ENCODE measurements at regions not wholly inside any gene's neighbourhood (a gene's known extent, or its start where the extent isn't known, plus 50 kb on each side); places are given as distances from the start of the nearest gene placed in this dataset.

GRCh38 chr9:91045041-91045440 lies 243.4 kb downstream of the SYK start:
- POLR2A ChIA-PET (ENCODE audit: partially characterized antibody), result no interaction called here
- no peak for FAIRE-seq
- WGBS, 2 experiments (ENCODE audit: extremely low coverage in 1 of 2, insufficient coverage in 1 of 2, insufficient read length in 1 of 2, insufficient replicate concordance in 2 of 2, low coverage in 1 of 2, low lambda C conversion rate in 2 of 2, missing lambda C conversion rate in 1 of 2), result 76% methylated on average over 2 of the region's 2 CpGs; no CpG with 5 or more reads in 1 of the 2 experiments

More at GRCh38 chr9:91045041-91045440, 243.4 kb downstream of the SYK start:
- no peak overlapping the region for H2BK120ac ChIP-seq (replicated peaks; ENCODE audit: low read depth, low read length)
- no peak overlapping the region for H3K4me2 ChIP-seq (ENCODE audit: insufficient read depth in 1 of 2, low read depth in 2 of 2, low read length in 2 of 2)
- peak in 1 of 2 experiments; percentile 29 for DNase-seq (ENCODE audit: low read depth in 1 of 2, low spot score in 2 of 2)
- H3K79me1 ChIP-seq (ENCODE audit: low read depth, low read length), result no peaks in the 10 kb centered on the region
- no peak overlapping the region for H2BK12ac ChIP-seq (ENCODE audit: low read depth, low read length)
- H3K4me3 ChIP-seq (ENCODE audit: extremely low read depth in 1 of 4, insufficient read depth in 2 of 4, low read depth in 3 of 4, low read length in 4 of 4), result no peak overlapping the region
- H2BK20ac ChIP-seq (ENCODE audit: low read length), result no peak overlapping the region
- 0 out of 2 replicates have a peak overlapping the region, but pooled peaks have one; percentile 26 for H2AFZ ChIP-seq (ENCODE audit: low read length)
- no peak overlapping the region for H2AK5ac ChIP-seq (ENCODE audit: low read depth, low read length)
- H4K8ac ChIP-seq (ENCODE audit: extremely low read depth, insufficient read depth, low read length), result no peak overlapping the region
- no peak overlapping the region for H3K4ac ChIP-seq (replicated peaks; ENCODE audit: insufficient read length, low read depth, low read length)
- no peaks in the 10 kb centered on the region; the same call in 1 of the 2 replicates for H3K23me2 ChIP-seq (ENCODE audit: low read depth, low read length)
- peaks cover 0 to 3% (median 0%) of the 10 kb centered on the region in 4 experiments; a peak in 1 of 7 replicates for H3K4me1 ChIP-seq (replicated peaks in 1 of 4; ENCODE audit: control insufficient read depth in 3 of 4, insufficient read depth in 4 of 4, low read length in 3 of 4)
- no peaks in the 10 kb centered on the region for H3K79me2 ChIP-seq (ENCODE audit: control insufficient read depth in 1 of 2, insufficient read depth in 2 of 2, low read length in 2 of 2)
- CTCF ChIA-PET (ENCODE audit: partially characterized antibody), result interaction anchor here (0.8 to 4.2 kb wide), 7 partner anchors 10 to 689 kb away, joined by 3 to 23 read pairs (median 3); no protein-coding TSS in a partner anchor
- TF ChIP-seq RXRA (IDR thresholded peaks at IDR 0.05; ENCODE audit: insufficient read depth, low read depth, low read length), result no peak
- TF ChIP-seq ASH2L (IDR thresholded peaks at IDR 0.05; ENCODE audit: low read length), result no peak
- TF ChIP-seq TEAD4 (IDR thresholded peaks at IDR 0.05; ENCODE audit: low read depth, low read length), result 0 out of 2 replicates have a peak, but pooled peaks have one; percentile 6
- H3K9me3 ChIP-seq (ENCODE audit: insufficient read depth in 2 of 2, low read depth in 1 of 2, low read length in 1 of 2), result no peaks in the 10 kb centered on the region
- no peak overlapping the region for H2BK5ac ChIP-seq (ENCODE audit: low read depth, low read length)
- H2BK15ac ChIP-seq (ENCODE audit: low read length), result no peak overlapping the region
- no peaks in the 10 kb centered on the region for H3K27me3 ChIP-seq (replicated peaks in 1 of 4; ENCODE audit: control insufficient read depth in 3 of 4, extremely low read depth in 1 of 4, insufficient read depth in 3 of 4, low read length in 3 of 4)
- H3K56ac ChIP-seq (replicated peaks; ENCODE audit: insufficient read length, low read depth, low read length), result no peak overlapping the region
- H4K20me1 ChIP-seq (replicated peaks in 1 of 2; ENCODE audit: control insufficient read depth in 1 of 2, insufficient read depth in 2 of 2, low read length in 2 of 2), result no peaks in the 10 kb centered on the region
- no peak overlapping the region for H3K18ac ChIP-seq (ENCODE audit: extremely low read depth, low read length)
- no peak overlapping the region for H3K27ac ChIP-seq (ENCODE audit: low read depth, low read length)
- no peak overlapping the region for H3K9ac ChIP-seq (replicated peaks in 1 of 4; ENCODE audit: extremely low read depth in 1 of 4, low read depth in 3 of 4, low read length in 3 of 4)
- H4K5ac ChIP-seq (ENCODE audit: insufficient read length, low read depth, low read length), result no peak overlapping the region
- no peak overlapping the region for H4K91ac ChIP-seq (replicated peaks; ENCODE audit: insufficient read length, low read length)
- H3K36me3 ChIP-seq (ENCODE audit: control insufficient read depth in 2 of 4, insufficient read depth in 4 of 4, low read length in 3 of 4), result no peaks in the 10 kb centered on the region
- no peak overlapping the region for H3K23ac ChIP-seq (ENCODE audit: insufficient read length)
- no peak overlapping the region for H3K14ac ChIP-seq (ENCODE audit: insufficient read length)
